SJSA1 (cell line): ENCODE measurements at regions not wholly inside any gene's neighbourhood (a gene's known extent, or its start where the extent isn't known, plus 50 kb on each side); places are given as distances from the start of the nearest gene placed in this dataset.
A peak's percentile ranks its signal among the peaks of the same experiment; 100 is the strongest.
"Not testable (repeated sequence)": the region's sequence is repeated elsewhere in the genome, so short reads cannot be mapped to it uniquely, and the experiment has no call there.

Experiments
- DNase-seq, 2 experiments: peaks; one replicate each; pipeline ENCODE4 v3.0.0-alpha.2; 2015 to 2020; ENCODE audit warnings: low spot score in 2 of 2, low read depth in 1 of 2
- H3K27ac ChIP-seq: fragments of 250-450 bp; sonication (Bioruptor Pico); 2 replicates; pipeline ENCODE4 v1.5.1; 2020; ENCODE audit warnings: mild to moderate bottlenecking, moderate library complexity
- H3K27me3 ChIP-seq: fragments of 250-450 bp; sonication (Bioruptor Pico); replicated peaks from 2 replicates; pipeline ENCODE4 v1.5.1; 2020; ENCODE audit warnings: mild to moderate bottlenecking, moderate library complexity
- H3K36me3 ChIP-seq: fragments of 250-450 bp; sonication (Bioruptor Pico); 2 replicates; pipeline ENCODE4 v1.5.1; 2020; ENCODE audit warnings: mild to moderate bottlenecking
- H3K4me1 ChIP-seq: fragments of 250-450 bp; sonication (Bioruptor Pico); replicated peaks from 2 replicates; pipeline ENCODE4 v1.6.1; 2021; ENCODE audit warnings: mild to moderate bottlenecking
- H3K4me3 ChIP-seq: fragments of 250-450 bp; sonication (Bioruptor Pico); 2 replicates; pipeline ENCODE4 v1.5.1; 2020; ENCODE audit warnings: mild to moderate bottlenecking
- H3K9me3 ChIP-seq: fragments of 250-450 bp; sonication (Bioruptor Pico); replicated peaks from 2 replicates; pipeline ENCODE4 v1.5.1; 2020; ENCODE audit warnings: mild to moderate bottlenecking

DNA sequence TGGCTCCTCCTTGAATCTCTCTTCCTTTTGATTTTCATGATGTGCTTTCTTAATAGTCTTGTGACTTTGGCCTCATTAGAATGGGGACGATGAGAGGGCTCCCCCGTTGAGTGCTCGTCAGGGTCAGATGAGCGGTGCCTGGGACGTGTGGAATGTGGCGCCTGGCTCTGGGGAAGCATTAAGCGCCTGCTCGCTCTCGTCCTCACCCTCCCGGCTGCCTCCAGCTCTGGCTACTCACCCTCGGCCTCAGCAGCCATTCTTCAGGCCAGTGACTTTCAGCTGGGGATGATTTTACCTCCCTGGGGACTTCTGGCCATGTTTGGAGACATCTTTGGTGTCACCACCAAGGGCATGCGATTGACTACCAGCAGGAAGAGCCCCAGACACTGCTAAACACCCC lies 69.7 kb downstream of the RPS6KA4 start:
- no peaks in the 10 kb centered on the region for H3K9me3 ChIP-seq
- H3K36me3 ChIP-seq, result no peaks in the 10 kb centered on the region
- no peak for DNase-seq
- H3K4me1 ChIP-seq, result no peaks in the 10 kb centered on the region
- no peak overlapping the region for H3K27ac ChIP-seq
- H3K27me3 ChIP-seq, result peaks cover 23% of the 10 kb centered on the region
- no peak overlapping the region for H3K4me3 ChIP-seq

DNA sequence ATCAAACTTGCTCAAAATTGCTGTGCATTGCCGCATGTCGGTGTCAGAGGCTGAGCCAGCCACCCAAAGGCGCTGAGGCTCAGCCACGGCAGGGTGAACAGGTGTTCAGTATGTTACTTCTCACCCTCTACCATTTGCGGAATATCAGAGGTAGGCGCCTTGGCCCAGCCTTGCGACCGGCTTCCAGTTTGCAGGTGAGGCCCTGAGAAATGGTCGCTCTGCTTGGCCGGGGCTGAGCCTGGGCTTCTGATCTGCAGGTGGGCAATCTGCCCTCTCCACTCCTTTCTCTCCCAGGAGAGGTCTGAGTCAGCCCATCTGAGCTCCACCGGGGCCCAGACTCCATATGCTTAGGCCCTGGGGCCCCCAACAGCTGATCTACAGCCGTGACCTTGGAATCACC lies 71.0 kb downstream of the RPS6KA4 start:
- peaks cover 31% of the 10 kb centered on the region for H3K27me3 ChIP-seq

DNA sequence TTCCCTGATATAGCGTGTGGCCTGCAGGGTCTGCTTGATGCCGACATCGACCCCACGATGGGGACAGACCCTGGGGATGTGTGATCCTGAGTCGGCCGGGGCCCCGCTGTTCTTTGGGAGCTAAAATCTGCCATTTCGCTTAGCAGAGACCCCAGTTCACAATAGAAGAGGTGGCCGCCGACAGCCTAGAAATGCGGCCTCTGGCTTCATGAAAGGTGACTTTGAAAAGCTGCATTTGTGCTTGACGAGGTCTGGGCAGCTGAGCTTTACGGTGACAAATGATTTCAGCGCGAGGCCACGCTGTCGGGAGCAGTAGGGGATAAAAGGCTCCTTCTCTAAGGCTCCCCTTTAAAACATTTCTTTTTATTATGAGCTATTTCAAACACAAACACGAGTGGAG lies 71.7 kb downstream of the RPS6KA4 start:
- Histone ChIP-seq H3K27me3 (peaks cover 32% of the 10 kb centered on the region), H3K4me1 (no peaks in the 10 kb centered on the region), H3K36me3 (no peaks in the 10 kb centered on the region), H3K9me3 (no peaks in the 10 kb centered on the region), H3K4me3 (no peak overlapping the region), H3K27ac (no peak overlapping the region)
- DNase-seq, result peak in 1 of 2 experiments; percentile 50

More for the DNA sequence above, 71.0 kb downstream of the RPS6KA4 start:
- no peaks in the 10 kb centered on the region for H3K4me1 ChIP-seq
- H3K36me3 ChIP-seq, result no peaks in the 10 kb centered on the region
- H3K4me3 ChIP-seq, result no peak overlapping the region
- H3K27ac ChIP-seq, result no peak overlapping the region
- DNase-seq, result peak in 1 of 2 experiments; percentile 54
- no peaks in the 10 kb centered on the region for H3K9me3 ChIP-seq

DNA sequence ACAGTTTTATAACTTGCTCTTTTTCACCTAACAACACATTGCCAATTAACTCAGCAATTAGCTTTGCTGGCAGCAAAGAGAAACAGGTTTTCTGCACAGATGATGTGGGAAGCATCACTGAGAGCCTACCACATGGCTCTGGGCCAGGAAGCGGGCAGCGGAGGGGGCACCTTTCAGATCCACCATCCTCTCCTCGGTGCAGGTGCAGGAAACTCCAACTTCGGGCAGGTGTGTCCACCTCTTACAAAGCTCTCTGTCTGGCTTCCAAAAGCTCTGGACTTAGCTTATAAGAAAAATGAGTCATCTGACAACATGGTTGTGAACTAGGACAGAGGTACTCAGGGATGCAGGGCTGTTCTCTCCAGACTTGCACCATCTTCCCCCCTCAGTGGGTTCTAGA lies 77.0 kb downstream of the RPS6KA4 start:
- H3K4me1 ChIP-seq, result no peaks in the 10 kb centered on the region
- no peak for DNase-seq
- H3K27me3 ChIP-seq, result peaks cover 57% of the 10 kb centered on the region
- H3K36me3 ChIP-seq, result no peaks in the 10 kb centered on the region
- no peaks in the 10 kb centered on the region for H3K9me3 ChIP-seq
- H3K4me3 ChIP-seq, result no peak overlapping the region
- H3K27ac ChIP-seq, result no peak overlapping the region

- H3K4me3 ChIP-seq, result no peak overlapping the region
- H3K27ac ChIP-seq, result no peak overlapping the region
- no peaks in the 10 kb centered on the region for H3K9me3 ChIP-seq
- H3K4me1 ChIP-seq, result no peaks in the 10 kb centered on the region
- peaks cover 71% of the 10 kb centered on the region for H3K27me3 ChIP-seq
- no peak for DNase-seq
- H3K36me3 ChIP-seq, result no peaks in the 10 kb centered on the region
Measured at GRCh38 chr11:64437426-64437825, 78.5 kb downstream of the RPS6KA4 start.

DNA sequence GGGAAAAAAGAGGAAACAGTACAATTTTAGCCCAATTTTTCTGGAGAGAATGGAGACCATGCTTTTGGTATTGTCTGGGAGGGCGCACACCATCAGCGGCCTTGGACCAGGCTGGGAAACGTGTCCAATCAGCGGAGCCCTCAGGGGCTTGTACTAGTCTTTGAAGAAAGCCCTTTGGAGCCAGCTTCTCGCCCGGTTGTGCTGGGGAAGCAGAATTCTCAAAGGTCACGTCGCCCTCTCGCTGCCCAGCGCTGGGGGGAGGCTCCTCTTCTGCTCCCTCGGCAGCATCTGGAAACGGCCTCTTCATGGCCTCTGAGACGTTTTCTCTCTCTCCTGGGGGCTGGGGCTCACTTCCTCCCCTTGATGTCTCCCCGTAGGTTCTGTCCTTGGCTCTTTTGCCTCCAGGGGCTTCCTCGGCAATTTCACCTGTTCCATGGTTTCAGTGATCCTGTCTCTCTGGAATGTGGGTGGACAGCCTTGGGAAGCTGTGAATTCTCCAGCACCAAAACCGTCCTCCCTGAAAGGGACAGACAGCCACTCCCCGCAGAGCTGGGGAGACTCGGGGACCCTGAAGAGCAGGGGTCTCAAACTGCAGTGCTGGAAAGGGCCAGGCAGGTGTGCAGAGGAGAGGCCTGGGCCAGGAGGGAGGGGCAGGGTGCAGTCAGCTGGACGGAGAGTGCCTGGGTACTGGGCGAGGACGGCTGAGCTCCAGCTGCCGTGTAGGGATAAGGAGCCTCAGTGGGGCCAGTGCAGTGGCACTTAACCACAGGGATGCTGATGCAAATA lies 80.2 kb downstream of the RPS6KA4 start:
- Histone ChIP-seq H3K27ac (no peak overlapping the region), H3K9me3 (no peaks in the 10 kb centered on the region), H3K4me3 (no peak overlapping the region), H3K27me3 (peaks cover 75% of the 10 kb centered on the region), H3K36me3 (no peaks in the 10 kb centered on the region), H3K4me1 (no peaks in the 10 kb centered on the region)
- DNase-seq, result no peak

- H3K4me1 ChIP-seq, H3K27ac ChIP-seq, H3K36me3 ChIP-seq, H3K4me3 ChIP-seq, DNase-seq, H3K9me3 ChIP-seq: not testable (repeated sequence)
- H3K27me3 ChIP-seq, result peaks cover 69% of the 10 kb centered on the region
Measured at GRCh38 chr11:64439772-64440491, 81.0 kb downstream of the RPS6KA4 start.

DNA sequence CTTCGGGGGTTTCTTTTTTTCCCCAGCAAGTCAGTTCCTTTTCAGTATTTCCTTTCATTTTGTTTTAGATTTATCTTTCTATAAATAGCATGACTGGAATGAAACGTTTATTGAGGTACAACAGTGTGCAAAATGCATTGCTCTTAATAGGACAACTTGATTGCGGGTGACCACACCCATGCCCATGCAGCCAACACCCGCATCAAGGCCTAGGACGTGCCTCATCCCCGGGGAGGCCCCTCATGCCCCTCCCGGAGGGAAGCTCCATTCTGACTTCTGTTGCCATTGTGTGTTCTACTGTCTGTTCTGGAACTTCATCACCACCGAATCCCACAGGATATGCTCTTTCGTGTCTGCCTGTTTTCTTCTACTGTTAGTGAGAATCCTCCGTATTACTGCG lies 82.2 kb downstream of the RPS6KA4 start:
- Histone ChIP-seq H3K9me3 (no peaks in the 10 kb centered on the region), H3K27me3 (peaks cover 57% of the 10 kb centered on the region), H3K4me1 (no peaks in the 10 kb centered on the region), H3K36me3 (no peaks in the 10 kb centered on the region), H3K27ac (no peak overlapping the region), H3K4me3 (no peak overlapping the region)
- DNase-seq, result no peak

- DNase-seq, result no peak
- H3K36me3 ChIP-seq, result no peaks in the 10 kb centered on the region
- peaks cover 6% of the 10 kb centered on the region for H3K4me1 ChIP-seq
- H3K27ac ChIP-seq, result no peak overlapping the region
- H3K4me3 ChIP-seq, result no peak overlapping the region
- peaks cover 52% of the 10 kb centered on the region for H3K27me3 ChIP-seq
- H3K9me3 ChIP-seq, result no peaks in the 10 kb centered on the region
Measured at GRCh38 chr11:64443001-64443400, 84.0 kb downstream of the RPS6KA4 start.

GRCh38 chr11:64444838-64445441 lies 86.0 kb downstream of the RPS6KA4 start:
- Histone ChIP-seq H3K9me3 (no peaks in the 10 kb centered on the region), H3K27ac (no peak overlapping the region), H3K4me1 (peaks cover 22% of the 10 kb centered on the region), H3K36me3 (no peaks in the 10 kb centered on the region), H3K27me3 (peaks cover 45% of the 10 kb centered on the region), H3K4me3 (no peak overlapping the region)
- no peak for DNase-seq

- no peak for DNase-seq
- Histone ChIP-seq H3K9me3 (no peaks in the 10 kb centered on the region), H3K27ac (no peak overlapping the region), H3K27me3 (peaks cover 41% of the 10 kb centered on the region), H3K4me1 (peaks cover 22% of the 10 kb centered on the region), H3K4me3 (no peak overlapping the region), H3K36me3 (no peaks in the 10 kb centered on the region)
Measured at GRCh38 chr11:64445651-64446050, 86.7 kb downstream of the RPS6KA4 start.

DNA sequence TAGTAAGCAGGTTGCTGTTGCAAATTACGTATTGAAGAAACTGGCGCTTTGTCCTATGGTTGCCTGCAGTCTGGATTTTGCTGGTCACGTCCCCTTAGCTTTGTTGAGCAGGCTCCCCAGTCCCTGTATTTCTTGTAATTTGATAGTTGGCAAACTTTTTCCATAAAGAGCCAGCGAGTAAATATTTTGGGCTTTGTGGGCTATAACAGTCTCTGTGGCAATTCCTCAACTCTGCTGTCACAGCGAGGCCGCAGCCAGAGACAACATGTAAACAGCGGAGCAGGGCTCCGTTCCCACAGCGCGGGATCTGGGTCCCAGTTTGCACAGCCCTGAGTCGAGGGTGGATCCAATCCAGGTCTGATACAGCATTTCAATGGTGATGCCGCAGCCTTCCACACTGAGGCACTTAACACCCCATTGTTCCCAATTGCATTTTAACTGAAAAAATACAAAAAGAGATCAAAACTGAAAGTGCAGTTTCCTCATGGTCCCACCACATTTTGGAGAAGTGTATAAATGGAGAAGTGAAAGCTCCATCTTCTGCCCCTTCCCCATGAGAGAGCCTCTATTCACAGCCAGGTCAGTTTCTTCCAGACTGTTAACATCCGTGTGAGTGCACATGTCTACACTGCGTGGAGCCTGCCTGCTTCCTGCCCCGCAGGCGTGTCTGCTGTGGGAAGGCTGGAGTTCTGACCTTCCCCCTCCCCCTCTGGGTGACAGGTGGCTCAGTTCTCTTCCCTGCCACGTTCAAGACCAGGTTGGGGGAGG lies 89.1 kb downstream of the RPS6KA4 start:
- no peak overlapping the region for H3K27ac ChIP-seq
- H3K36me3 ChIP-seq, result no peaks in the 10 kb centered on the region
- peaks cover 22% of the 10 kb centered on the region for H3K4me1 ChIP-seq
- peaks cover 29% of the 10 kb centered on the region for H3K27me3 ChIP-seq
- DNase-seq, result peak in 1 of 2 experiments; percentile 36
- H3K4me3 ChIP-seq, result no peak overlapping the region
- H3K9me3 ChIP-seq, result no peaks in the 10 kb centered on the region

GRCh38 chr11:64448599-64449380 lies 89.8 kb downstream of the RPS6KA4 start:
- Histone ChIP-seq H3K36me3 (no peaks in the 10 kb centered on the region), H3K27ac (no peak overlapping the region), H3K4me3 (no peak overlapping the region), H3K9me3 (no peaks in the 10 kb centered on the region), H3K27me3 (peaks cover 29% of the 10 kb centered on the region), H3K4me1 (peaks cover 22% of the 10 kb centered on the region)
- DNase-seq, result peak; percentile 82 to 92
